NCI-H446 (cell line): ENCODE measurements at regions not wholly inside any gene's neighbourhood (a gene's known extent, or its start where the extent isn't known, plus 50 kb on each side); places are given as distances from the start of the nearest gene placed in this dataset.
"Not testable (repeated sequence)": the region's sequence is repeated elsewhere in the genome, so short reads cannot be mapped to it uniquely, and the experiment has no call there.

Experiments used
- DNase-seq, 2 experiments: peaks; one replicate each; lab custom pipeline; 2025; lab: John Stamatoyannopoulos, UW

DNA sequence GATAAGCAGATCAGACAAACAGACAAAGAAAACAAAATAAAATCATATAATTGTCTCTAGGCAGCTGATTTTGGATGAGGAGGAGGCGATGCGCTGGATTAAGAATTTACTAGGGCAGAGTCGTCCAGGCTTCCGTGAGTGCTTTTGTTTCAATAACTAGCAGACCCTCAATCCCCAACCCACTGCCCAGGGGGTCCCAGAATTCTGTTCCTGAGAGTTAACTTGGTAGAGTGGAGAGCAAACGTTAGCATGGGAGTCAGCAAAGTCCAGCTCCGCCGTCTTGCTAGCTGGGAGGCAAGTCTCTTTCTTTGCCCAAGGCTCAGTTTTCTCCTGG is 95.5 kb upstream of the TBX5 start:
- no peak for DNase-seq

DNA sequence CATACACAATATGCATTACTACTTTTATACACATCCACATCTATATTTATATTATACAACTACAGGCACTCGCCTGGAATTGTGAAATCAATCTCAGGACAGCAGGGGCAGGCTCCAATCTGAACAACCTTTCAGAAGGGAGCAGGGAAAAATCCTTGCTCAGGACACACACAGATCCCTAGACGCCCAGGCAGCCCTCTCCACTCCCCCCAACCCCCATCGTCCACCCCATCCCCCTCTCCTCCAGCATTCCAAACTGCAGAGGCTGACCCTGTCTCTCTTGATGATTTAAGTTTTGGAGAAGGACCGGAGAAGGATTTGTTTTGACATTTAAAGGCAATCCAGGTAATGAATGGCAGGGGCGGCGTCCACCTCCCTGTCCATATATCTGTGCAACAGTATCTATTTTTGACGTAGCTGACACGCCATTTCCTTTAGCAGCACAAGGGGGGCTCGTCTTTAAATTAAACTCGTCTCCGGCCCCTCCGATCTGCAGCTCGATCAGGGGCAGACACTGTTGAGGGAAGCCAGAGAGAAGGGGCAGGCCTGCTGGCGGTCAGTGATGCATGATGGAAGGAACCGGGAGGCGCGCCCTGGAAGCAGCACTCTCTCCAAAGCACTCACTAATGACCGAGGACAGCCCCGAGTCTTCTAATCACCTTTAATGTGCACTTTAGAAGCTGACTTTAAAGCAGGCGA is 95.0 kb upstream of the TBX5 start:
- DNase-seq: no peak

DNA sequence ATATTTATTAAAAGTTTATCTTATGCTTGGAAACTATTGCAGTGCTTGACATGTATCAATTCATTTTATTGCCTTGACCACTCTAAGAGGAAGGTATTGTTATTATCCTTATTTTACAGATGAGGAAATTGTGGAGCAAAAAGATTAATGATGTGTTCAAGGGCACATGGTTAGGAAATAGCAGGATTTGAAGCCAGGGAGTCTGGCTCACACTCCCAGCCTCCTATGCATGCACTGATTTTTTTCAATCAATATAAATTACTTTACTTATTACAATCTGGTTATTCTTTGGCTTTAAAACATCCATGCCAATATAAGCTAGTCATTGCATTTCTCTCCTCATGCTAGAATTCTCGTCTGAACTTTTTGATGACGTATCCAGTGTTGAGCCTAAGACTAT is 94.2 kb upstream of the TBX5 start:
- DNase-seq: no peak

DNA sequence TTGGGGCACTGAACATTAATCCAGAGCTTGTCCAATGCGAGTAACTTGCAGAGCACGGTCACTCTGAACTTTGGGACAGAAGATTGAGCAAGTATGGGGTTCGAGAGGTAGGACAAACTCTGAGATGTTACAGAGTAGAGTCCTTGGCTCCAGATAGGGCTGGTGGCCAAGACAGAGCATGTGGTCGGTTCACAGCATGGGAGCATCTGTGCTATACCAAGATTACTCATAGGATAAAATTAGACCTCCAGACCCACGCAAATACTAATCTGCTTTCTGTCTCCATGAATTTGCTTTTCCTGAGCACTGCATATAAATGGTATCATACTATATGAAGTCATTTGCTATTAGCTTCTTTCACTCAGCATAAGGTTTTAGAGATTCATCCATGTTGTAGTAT is 93.4 kb upstream of the TBX5 start:
- DNase-seq: peak in 1 of 2 experiments; percentile 7

GRCh38 chr12:114491916-114492315 is 86.0 kb upstream of the TBX5 start:
- DNase-seq: no peak

DNA sequence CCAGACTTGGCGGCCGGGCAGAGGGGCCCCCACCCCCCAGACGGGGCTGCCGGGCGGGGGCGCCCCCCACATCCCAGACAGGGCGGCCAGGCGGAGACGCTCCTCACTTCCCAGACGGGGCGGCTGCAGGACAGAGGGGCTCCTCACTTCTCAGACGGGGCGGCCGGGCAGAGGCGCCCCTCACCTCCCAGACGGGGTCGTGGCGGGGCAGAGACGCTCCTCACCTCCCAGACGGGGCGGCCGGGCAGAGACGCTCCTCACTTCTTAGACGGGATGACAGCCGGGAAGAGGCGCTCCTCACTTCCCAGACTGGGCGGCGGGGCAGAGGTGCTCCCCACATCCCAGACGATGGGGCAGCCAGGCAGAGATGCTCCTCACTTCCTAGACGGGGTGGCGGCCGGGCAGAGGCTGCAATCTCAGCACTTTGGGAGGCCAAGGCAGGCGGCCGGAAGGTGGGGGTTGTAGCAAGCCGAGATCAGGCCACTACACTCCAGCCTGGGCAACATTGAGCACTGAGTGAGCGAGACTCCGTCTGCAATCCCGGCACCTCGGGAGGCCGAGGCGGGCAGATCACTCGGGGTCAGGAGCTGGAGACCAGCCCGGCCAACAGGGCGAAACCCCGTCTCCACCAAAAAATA is 79.0 kb upstream of the TBX5 start:
- DNase-seq: not testable (repeated sequence)

GRCh38 chr12:114483996-114484395 is 78.1 kb upstream of the TBX5 start:
- no peak for DNase-seq

- no peak for DNase-seq
These were observed 75.2 kb upstream of the TBX5 start for GRCh38 chr12:114481200-114481535.

DNA sequence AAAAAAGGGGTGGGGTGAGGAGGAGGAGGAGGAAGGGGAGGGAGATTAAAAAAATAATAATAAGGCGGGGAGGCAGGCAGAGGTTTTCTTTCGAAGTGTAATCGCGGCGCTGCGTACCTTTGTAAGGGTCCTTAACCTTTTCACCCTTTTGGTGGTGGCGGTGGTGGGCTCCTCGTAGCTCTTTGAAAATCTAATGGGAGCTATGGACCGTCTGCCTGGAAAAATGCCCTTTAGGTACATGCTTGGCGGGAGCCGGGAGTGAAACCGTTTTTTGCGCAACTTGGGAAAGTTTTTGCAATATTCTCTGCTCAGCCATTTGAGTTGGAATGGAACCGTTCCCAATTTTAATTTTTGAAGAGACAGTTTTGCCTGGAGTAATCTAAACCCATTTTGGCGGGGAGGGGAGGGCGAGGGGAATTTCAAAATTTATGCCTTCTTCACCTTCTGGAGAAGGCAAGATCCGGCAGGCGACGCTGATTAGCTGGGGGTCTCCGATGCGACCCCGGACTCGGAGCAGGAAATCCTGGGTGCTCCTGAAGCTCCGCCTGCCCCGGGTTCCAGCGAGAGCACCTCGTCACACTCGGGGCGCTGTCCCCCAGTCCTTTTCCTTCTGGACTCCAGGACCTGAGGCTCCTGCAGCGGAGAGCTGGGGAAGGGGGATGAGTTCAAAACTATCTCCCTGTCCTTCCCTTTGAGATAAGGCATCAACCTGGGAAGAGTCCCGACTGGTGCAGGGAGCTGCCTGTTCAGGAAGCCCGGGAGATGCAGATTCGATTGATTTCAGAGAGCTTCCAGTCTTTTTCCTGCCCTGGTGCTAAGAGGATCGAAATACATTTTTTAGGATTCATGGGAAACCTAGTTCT is 74.6 kb upstream of the TBX5 start:
- DNase-seq: no peak

- DNase-seq: no peak
These were observed 73.9 kb upstream of the TBX5 start for GRCh38 chr12:114479831-114480230.

DNA sequence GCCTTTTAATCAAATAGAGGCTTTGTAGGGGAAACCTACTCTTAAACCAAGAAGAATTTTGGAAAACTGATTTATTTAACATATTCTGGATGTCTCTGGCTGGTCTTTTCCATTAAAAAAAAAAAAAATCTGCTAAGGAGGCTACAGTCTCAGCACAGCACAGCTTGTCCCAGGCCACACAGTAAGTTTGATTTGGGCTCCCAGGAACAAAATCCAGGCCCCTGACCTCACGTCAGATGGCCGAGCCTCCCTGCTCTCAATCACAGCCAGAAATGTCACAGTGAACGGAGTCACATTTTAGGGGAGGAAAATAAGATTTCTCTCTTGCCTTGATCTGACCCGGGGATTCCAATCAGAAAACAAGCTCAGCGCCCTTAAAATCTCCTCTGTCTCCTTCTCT is 72.9 kb upstream of the TBX5 start:
- DNase-seq: no peak

- no peak for DNase-seq
These were observed 72.0 kb upstream of the TBX5 start for GRCh38 chr12:114477989-114478395.

DNA sequence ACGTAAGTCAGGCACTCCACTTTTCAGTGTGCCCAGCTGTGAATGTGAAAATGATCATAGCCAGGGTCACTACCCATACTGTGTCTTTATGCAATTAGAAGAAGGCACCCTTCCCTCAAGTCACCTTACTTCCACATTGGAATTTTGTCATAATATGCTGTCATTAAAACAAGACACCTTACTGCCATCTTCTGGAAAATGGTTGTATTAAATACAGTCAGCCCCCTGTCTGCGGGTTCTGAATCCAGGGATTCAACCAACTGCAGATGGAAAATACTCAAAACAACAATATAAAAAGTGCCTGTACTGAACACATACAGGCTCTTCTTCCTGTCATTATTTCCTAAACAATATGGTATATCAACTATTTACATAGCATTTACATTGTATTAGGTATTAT is 70.2 kb upstream of the TBX5 start:
- peak in 1 of 2 experiments; percentile 13 for DNase-seq

DNA sequence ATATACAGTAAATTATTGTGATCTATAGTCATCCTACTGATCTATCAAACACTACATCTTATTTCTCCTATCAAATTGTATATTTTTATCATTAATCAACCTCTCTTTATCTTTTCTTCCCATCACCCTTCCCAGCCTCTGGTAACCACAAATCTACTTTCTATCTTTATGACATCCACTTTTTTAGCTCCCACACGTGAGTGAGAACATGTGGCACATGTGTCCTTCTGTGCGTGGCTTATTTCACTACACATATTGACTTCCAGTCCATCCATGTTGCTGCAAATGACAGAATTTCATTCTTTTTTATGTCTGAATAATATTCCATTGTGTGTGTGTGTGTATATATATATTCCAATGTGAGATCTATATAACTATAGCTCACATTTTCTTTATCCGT is 67.8 kb upstream of the TBX5 start:
- DNase-seq: no peak

DNA sequence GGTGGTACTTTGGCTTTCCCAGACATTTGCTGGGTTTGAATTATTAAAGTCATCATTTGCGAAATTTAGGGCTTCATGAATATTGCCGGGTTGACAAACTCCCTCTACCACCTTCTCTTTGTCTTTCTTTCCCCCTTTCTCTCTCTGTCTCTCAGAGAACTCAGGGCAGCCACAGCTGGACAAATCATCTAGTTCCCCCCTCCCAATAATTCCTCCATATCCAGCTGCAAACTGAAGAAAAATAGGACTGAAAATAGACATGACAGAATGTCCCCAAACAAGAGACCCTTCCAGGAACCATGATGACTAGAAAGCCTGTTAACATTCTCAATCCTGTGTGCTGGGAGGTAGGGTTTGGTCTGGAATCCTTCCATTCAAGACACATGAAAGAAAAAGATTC is 67.1 kb upstream of the TBX5 start:
- DNase-seq: no peak

GRCh38 chr12:114457620-114458019 is 51.7 kb upstream of the TBX5 start:
- no peak for DNase-seq
